Hepatic stellate cell (primary cell): ENCODE measurements at regions not wholly inside any gene's neighbourhood (a gene's known extent, or its start where the extent isn't known, plus 50 kb on each side); places are given as distances from the start of the nearest gene placed in this dataset.
A peak's percentile ranks its signal among the peaks of the same experiment; 100 is the strongest.

Experiments
- DNase-seq: peaks from one replicate; pipeline ENCODE4 v3.0.0; 2011; ENCODE audit warnings: low spot score

DNA sequence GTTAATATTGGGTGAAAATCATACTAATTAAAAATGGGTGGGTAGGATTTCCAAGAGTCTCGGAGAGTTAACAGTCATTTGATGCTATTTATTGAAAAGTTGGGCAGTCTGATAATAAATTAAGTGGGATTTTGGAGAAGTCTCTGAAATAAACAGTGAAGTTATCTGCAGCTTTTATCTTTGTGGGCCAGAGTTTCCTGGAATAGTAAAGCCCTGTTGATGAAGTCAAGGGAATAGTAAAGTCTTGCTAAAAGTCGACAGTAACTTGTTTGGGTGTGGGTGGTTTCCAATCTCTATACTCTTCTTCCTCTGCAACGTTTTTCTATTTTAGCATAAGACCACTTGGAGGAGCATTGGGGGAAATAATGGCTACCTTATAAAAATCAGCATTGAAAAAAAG lies 493.6 kb downstream of the EPM2A start:
- DNase-seq: no peak

DNA sequence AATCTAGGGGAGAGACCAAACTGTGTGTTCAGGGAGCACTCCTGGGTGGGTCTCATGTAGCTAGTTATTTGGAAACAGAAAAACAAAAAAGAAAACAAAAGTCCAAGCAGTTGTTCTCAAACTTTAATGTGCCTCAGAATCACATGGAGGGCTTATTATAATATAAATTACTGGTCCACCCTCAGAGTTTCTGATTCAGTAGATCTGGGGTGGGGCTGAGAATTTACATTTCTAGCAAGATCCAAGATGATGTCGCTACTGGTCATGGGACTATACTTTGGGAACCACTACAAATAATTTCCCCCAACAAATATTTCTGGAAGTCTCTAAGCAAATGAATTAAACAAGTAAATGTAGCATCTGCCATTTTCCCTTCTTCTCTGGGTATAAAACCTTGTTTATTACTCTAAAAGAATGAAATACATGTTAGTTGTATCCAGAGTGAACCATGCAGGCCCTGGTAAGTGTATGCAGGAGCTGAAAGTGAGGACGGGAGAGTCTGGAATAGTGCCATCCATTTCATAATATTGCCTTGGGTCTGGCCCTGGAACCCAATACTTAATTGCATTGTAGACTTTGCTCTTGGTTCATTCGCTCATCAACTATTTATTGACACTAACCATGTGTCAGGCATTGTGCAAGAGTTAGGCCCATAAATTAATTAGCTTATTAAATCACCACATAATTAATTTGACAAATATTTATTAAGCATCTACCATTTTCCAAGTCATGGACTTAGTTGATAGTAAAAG lies 490.8 kb downstream of the EPM2A start:
- no peak for DNase-seq

DNA sequence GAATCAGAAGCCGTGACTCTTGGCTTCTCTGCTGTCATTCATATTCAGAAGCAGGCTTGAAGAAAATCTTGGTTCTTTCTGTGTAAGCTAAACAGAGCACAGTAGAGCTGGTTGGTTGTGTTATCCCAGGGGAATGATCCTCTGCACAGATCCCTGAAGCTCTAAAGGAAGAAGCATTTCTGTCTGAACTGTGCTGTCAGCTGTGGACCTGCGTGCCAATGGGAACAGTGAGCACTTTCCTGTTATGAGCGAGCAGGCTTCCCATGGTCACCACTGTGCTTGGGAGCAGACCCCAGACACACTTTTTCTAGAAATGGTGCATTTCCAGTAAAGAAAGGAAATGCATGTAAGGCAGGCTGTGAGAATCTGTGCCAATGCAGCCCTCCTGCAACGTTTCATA lies 490.2 kb downstream of the EPM2A start:
- DNase-seq: peak; percentile 14

DNA sequence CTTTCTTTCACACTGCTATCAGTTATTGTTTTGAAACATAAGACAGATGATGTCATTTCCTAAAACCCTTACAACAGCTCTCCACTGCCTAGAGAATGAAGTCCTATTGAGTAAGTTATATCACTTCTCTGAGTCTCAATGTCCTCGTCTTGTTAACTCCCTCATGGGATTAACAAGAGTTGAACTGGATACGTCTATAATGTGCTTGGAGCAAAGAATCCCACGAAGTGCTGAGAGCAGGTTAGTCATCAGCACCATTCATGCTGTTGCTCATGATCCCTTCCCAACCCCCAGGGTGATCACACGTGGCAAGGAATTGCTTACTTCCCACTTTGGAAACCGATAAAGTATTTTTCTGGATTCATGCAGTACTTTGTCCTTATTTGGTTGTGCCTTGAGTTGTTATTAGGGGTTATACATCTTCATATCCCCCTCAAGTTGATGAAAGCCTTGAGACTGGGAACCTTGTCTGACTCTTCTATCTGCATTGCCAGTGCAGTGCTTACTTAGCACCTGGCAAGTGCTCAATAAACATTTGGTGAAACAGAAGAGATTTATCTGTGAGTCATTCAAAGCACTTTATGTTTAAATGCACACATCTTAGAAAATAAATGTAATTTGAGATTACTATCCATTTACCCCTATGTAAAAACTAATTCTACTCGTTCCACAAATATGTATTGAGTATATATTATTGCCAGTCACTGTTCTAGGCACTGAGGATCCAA lies 487.5 kb downstream of the EPM2A start:
- no peak for DNase-seq

DNA sequence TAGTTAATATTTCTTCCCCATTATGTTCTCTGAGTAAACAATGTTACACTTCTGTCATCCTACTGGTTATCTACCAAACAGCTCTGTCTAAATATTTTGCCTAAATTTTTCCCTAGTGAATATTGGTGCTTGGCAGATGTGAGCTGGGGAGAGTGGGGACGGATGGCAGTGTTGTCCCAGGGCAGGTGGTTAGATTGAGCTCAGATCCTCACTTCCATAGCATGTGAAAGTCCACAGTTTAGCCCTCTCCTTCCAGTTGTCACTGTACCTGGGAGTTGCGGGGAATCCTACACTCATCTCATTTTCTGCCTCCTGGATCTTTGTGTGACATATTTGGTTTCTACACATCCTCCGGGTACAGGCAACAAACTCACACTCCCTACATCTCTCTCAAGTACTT lies 484.9 kb downstream of the EPM2A start:
- no peak for DNase-seq

DNA sequence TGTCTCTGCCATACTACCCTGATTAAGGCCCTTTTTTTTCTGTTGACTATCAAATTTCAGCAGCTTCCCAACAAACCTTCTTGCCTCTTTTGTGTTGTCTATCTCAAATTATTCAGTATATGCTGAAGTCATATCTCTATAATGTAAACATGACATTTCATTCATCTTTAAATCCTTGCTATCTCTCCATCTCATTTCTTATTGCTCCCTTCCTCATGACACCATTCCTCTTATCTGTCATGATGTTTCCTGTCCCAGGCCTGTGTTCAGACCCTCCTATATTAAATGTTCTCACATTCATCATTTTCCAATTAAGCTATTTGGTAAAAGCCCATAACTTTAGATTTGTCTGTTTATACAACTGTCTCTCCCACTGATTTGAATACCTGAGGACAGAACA lies 482.6 kb downstream of the EPM2A start:
- no peak for DNase-seq

DNA sequence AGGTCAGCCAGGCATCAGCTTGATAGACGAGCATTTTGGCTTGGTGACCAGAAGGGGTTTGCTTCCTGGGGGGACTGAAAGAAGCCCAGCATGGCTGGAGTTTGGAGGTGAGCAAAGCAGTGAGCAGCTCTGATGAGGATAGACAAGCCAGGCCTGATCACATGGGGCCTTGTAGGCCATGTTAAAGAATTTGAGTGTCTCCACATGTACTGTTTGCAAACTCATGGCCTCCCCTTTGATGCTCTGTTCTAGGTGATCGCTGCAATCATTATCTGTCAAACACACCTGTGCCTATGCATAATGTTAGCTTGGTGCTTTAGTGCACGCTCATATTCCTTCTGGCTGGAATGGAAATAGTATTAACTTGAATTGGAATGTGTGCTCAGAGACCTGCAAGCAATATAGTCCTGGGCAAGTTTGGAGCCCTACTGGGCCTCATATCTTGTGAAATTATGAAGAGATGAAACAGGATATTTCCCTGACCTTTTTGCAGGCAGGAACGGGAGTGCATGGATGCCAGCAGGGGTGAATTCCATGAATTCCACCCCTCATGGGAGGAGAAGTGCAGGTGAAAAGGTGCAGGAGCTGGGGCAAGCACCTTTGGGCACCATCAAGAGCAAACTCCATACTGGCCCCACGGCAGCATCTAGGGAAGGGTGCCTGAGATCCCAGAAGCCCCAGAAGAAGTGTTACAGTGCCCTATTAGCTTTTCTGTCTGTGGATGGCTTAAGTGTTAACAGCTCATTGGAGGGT lies 480.5 kb downstream of the EPM2A start:
- DNase-seq: no peak

DNA sequence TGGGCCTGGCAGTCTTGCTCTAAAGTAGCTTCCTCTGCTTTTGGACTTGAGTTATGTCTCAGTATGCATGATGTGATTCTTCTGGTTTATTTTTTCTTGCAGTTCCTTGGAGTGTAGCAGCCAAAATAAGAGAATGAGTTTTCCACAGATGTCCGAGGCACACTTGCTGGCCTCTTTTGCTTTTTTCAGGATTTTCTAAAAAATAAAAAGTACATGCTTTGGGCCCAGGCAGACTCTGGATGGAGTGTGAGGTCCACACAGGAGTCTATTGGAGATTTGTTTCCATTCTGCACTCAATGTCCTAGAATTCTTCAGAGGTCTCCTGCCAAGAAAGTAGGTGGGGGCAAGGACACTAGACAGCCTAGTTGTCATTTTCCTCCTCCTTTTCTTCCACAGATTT lies 477.6 kb downstream of the EPM2A start:
- DNase-seq: no peak

DNA sequence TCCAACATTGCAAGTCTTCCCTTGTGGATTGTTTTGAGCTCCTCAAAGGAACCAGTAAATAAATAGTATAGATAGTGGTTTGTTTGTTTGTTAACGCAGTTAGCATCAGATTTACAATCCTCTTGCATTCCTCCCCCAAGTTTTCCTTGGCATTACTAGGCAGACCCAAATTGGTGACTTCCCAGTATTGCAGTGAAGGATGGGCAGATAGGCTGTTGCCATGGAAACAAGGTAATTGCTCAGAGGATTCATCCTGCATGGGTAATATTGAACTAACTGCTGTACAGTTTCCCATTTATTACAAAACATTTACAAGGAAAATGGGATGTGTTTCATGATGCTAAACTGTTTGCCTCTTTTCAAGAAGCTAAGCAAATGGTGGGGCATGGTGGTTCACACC lies 477.2 kb downstream of the EPM2A start:
- no peak for DNase-seq

DNA sequence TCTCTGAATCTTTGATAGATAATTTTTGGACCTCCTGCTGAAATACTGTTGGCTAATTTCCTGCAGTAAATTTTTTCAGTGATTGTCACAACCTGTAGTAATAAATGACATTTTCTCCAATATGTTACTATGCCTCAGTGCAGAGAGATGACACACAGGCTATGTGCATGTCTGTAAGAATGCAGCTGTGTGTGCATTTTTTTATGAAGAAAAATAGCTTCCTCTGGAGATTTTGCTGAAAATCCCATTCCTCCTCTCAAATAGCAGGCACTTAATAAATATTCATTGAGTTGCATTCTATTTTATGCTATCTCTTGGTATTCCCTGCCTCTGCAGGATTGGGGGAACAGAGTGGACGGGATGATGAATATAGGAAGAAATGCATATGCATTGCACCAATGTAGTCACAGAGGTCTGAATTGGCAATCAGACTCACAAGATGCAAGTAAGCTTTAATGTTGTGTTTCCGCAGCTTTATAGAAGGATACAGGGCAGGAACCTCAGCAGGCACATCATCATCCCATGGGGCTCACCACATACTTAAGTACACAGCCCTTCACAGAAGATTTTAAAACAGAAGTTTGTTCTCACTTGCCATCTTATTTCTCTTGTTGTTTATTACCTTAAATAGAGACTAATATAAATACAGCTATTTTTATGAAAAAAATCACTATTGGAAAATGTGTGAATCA lies 474.7 kb downstream of the EPM2A start:
- DNase-seq: no peak

DNA sequence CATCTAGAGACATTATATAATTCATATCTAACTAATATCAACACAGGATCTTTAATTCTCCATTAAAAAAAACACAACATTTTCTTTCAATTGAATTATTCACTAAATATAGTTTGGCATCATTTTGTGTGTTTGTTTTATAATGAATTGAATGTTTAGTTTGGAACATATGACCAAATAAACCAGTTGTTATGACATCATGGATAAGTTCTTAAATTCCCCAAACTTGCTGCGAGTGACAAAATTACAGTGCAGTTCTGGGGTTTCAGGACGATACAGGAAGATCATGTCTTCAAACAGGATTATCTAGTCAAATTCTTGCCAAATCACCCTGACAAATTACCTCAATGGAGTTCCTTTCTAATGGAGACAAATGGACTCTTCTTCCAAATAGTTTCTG lies 473.6 kb downstream of the EPM2A start:
- no peak for DNase-seq

DNA sequence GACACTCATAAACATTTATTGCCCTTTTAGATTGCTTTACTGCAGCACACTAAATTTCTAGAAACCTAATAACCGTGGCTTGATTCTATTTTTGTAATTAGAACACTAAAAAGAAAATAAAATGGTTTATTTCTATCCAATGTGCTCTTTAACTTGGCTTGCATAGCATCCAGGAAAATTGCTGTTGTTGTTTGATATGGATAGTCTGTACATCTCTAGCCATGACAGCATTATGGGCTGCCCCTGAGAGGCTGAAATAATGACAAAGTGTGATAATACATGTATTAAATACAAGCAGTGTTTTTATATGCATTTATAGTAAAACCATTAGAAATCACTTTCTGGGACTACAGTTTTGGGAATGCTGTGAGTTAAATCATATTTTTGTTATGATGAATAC lies 472.5 kb downstream of the EPM2A start:
- DNase-seq: no peak

DNA sequence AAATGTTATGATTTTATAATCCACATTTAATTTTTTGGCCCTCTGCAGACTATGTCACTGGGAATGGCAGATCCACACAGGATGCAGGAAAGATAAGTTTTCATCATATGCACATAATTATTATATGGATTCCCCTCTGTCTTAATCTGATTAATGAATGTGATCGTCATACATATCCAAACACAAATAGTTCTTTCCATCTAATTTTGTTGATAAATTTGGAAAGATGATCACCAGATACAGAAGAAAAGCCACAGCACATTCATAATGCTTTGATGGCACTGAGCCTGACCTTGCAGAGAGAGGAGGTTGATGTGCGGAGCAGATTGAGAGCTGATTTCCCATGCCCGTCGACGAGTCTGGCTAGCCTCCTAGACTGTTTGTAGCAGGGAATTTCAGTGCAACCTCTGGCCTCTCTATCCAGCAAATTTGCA lies 471.5 kb downstream of the EPM2A start:
- no peak for DNase-seq

DNA sequence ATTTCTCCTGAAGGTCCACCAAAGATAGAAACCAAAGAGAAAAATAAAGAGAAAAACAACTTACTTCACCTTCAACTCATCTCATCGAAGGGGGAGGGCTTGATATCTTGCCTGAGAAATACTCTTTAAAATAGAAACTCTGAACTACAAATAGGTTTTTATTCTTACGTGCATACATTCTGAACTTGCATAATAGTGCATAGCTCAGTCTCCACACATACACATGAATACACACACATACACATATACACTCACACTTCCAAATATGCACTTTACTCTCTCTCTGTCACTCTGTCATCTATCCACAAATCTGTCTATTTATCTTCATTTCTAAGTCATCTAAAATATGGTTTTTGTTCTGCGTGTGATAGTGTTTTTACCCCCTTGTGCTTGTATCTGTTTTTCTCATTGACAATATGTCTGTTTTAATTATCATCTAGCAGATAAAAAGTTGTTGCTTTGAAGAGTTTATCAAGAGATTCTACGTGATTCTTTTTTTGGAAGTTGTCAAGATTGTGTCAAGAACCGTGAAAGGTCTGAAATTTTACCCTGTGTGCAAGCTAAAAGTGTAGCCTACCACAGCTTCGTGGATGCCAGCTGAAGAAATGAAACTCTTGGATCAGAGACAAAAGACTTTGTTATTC lies 468.8 kb downstream of the EPM2A start:
- no peak for DNase-seq

DNA sequence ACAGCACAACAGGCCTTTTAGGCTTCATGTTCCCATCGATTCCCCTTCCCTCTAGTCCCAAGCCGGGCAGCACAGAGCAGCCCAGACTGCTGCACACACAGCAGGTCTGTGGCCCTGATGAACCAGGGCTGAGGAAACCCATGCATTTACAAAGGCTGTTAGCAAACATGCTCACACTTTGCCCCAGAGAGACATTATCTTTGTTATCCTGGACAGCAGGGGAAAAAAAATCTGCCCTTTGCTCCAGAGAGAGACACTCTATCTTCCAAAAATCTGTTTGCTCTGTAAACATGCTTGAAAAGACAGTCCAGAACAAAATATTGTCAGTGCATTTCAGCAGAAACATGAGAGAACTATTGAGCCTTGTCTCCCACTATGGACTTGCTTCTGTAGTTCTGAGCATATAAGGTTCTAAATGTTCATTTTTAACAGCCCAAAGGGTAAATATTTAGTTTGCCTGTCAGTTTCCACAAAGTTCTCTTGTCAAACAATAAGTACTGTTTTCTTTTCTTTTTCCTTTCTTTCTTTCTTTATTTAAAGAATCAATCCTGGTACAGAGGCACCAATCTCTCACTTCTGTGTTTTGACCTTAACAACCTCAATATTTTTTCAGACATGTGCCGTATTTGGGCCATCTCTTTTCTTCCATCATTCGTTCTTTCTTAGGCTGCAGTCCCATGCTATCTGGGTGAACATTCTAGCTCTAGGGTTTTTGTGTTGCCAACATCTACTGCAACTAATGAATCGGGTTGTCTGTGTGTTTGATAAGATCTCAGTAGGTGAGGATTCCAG lies 468.0 kb downstream of the EPM2A start:
- no peak for DNase-seq

DNA sequence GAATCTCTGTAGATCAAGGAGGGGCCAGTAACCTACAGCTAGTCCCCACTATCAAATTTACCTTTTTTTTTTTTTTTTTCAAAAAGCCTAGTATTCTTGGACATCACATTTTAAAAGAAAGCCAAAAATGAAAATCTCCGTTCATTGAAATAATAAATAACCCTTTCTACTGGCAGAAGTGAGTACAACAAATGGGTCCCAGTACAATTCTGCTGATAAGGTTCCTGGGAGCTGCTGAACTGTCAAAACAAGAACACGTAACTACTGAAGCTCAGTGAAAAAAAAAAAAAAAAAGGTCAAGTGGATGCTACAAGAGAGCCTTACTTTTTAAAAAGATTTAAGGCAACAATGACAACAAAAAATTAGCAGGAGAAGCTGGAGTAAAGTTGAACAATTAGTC lies 464.9 kb downstream of the EPM2A start:
- DNase-seq: no peak

DNA sequence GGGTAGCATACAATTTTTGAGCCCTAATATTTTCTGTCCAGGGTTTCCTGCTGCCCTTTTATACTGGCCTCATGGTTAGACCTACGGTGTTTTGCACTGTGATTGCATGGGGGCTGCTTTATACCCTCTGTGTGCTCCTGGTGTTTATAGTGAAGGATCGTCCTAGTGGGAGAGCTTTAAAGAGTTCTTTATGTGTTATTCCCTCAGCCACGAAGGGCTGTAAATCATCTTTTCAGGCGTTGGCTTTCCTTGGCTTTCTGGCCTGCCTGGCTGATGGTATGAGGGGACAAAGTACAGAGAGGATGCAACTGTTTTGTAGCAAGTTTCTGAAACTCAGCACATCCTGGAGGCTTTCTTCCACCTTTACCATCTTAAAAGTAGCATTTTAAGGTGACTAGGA lies 464.3 kb downstream of the EPM2A start:
- no peak for DNase-seq

DNA sequence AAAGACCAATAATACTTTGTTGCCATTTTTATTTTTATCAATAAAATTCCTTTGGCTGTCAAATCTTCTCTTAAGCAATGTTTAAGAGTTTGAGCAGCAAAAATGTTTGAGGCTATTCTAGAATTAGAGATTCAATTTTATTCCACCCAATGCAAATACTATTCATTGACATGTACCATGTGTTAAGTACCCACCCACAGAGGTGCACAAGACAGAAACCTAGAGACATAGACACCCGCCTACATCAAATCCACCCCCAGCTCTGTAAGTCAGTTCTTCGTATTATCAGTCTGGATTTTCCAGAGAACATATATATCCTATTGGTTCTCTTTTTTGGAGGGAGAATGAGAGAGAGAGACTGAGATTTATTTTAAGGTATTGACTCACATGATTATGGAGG lies 463.7 kb downstream of the EPM2A start:
- no peak for DNase-seq

DNA sequence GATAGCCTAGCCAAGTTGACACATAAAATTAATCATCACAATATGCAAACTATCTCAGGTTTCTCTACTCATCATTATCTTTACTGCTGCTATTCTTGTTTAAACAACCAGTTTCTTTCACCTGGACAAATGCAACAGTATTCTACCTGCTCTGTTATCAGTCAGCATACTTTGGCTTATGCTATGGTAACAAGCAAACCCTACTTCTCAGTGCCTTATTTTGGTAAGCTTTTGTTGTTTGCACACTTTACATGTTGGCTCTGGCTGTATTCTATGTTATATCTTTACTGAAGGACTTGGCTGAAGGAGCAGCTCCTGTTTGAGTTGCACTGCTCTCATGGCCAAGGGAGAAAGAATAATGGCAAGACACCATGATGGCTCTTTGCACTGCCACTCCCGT lies 463.1 kb downstream of the EPM2A start:
- no peak for DNase-seq

DNA sequence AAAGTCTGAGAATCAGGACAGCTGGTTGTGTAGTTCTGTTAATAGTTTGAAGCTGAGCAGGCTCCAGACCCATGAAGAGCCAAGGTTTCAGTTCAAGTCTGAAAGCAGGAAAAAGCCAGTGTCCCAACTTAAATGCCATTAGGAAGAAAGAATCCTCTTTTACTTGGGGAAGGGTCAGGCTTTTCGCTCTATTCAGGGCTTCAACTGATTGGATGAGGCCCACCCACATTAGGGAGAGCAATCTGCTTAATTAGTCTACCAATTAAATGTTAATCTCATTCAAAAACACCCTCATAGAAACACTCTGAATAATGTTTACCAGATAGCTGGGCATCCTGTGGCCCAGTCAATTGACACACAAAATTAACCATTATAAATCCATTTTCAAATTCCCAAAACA lies 462.2 kb downstream of the EPM2A start:
- no peak for DNase-seq

DNA sequence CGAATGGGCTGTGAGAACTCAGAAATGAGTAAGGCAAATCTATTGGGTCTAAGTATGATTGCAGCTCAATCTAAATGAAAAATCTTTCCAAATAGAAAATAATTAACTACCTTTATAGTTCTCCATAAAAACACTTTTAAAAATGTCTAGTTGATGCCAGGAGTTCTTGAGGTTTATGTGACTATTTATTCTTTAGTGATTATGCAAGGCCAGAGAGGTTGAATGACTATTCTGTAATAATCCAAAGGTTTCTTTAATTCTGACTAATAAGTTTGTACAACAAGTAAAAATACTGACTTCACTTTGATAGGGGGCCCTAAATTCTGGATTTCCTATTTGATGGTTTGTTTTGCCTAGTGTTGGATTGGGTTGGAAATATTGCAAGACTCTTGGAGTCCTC lies 461.2 kb downstream of the EPM2A start:
- DNase-seq: no peak
